Activated naive CD8-positive, alpha-beta T cell treated with anti-CD3 and anti-CD28 coated beads for 36 hours (primary cell): ENCODE measurements at regions not wholly inside any gene's neighbourhood (a gene's known extent, or its start where the extent isn't known, plus 50 kb on each side); places are given as distances from the start of the nearest gene placed in this dataset.
"Not testable (repeated sequence)": the region's sequence is repeated elsewhere in the genome, so short reads cannot be mapped to it uniquely, and the experiment has no call there.

Experiments used
- DNase-seq: peaks from one replicate; pipeline ENCODE4 v3.0.0; 2021
- H3K27ac Mint-ChIP-seq: one replicate; pipeline ENCODE4 v1.8.0; 2022; ENCODE audit warnings: mild to moderate bottlenecking, moderate library complexity, mixed read lengths
- H3K27me3 Mint-ChIP-seq: one replicate; pipeline ENCODE4 v1.8.0; 2022; ENCODE audit warnings: mild to moderate bottlenecking, mixed read lengths
- H3K36me3 Mint-ChIP-seq: one replicate; pipeline ENCODE4 v1.8.0; 2021; ENCODE audit warnings: mild to moderate bottlenecking, mixed read lengths
- H3K4me1 Mint-ChIP-seq: one replicate; pipeline ENCODE4 v1.8.0; 2021; ENCODE audit warnings: mixed read lengths
- H3K4me3 Mint-ChIP-seq: one replicate; pipeline ENCODE4 v1.8.0; 2022; ENCODE audit warnings: mild to moderate bottlenecking, moderate library complexity, mixed read lengths
- H3K9me3 Mint-ChIP-seq: one replicate; pipeline ENCODE4 v1.8.0; 2022; ENCODE audit warnings: mixed read lengths

GRCh38 chr12:127048057-127048456 is 1218.9 kb upstream of the TMEM132C start:
- Mint-ChIP-seq H3K27me3 (no peaks in the 10 kb centered on the region), H3K27ac (no peak overlapping the region)

GRCh38 chr12:127048525-127048924 is 1218.4 kb upstream of the TMEM132C start:
- H3K4me1 Mint-ChIP-seq, H3K27ac Mint-ChIP-seq, DNase-seq, H3K36me3 Mint-ChIP-seq, H3K4me3 Mint-ChIP-seq, H3K9me3 Mint-ChIP-seq, H3K27me3 Mint-ChIP-seq: not testable (repeated sequence)

More at GRCh38 chr12:127048057-127048456, 1218.9 kb upstream of the TMEM132C start:
- no peaks in the 10 kb centered on the region for H3K36me3 Mint-ChIP-seq
- H3K4me1 Mint-ChIP-seq: no peaks in the 10 kb centered on the region
- no peak for DNase-seq
- H3K4me3 Mint-ChIP-seq: no peak overlapping the region
- no peaks in the 10 kb centered on the region for H3K9me3 Mint-ChIP-seq

- Mint-ChIP-seq H3K9me3 (no peaks in the 10 kb centered on the region), H3K36me3 (no peaks in the 10 kb centered on the region), H3K4me1 (no peaks in the 10 kb centered on the region), H3K27me3 (no peaks in the 10 kb centered on the region), H3K27ac (no peak overlapping the region), H3K4me3 (no peak overlapping the region)
- no peak for DNase-seq
Measured at GRCh38 chr12:127051139-127051538, 1215.8 kb upstream of the TMEM132C start.

GRCh38 chr12:127052511-127053232 is 1214.3 kb upstream of the TMEM132C start:
- DNase-seq: no peak
- no peak overlapping the region for H3K4me3 Mint-ChIP-seq
- H3K27ac Mint-ChIP-seq: no peak overlapping the region
- peaks cover 4% of the 10 kb centered on the region for H3K27me3 Mint-ChIP-seq
- H3K4me1 Mint-ChIP-seq: no peaks in the 10 kb centered on the region
- no peaks in the 10 kb centered on the region for H3K36me3 Mint-ChIP-seq
- H3K9me3 Mint-ChIP-seq: no peaks in the 10 kb centered on the region

GRCh38 chr12:127054531-127054930 is 1212.4 kb upstream of the TMEM132C start:
- H3K4me1 Mint-ChIP-seq: no peaks in the 10 kb centered on the region

GRCh38 chr12:127060310-127060847 is 1206.6 kb upstream of the TMEM132C start:
- no peak for DNase-seq
- no peaks in the 10 kb centered on the region for H3K4me1 Mint-ChIP-seq
- H3K36me3 Mint-ChIP-seq: no peaks in the 10 kb centered on the region
- no peak overlapping the region for H3K27ac Mint-ChIP-seq
- no peaks in the 10 kb centered on the region for H3K9me3 Mint-ChIP-seq
- peaks cover 12% of the 10 kb centered on the region for H3K27me3 Mint-ChIP-seq
- no peak overlapping the region for H3K4me3 Mint-ChIP-seq

More at GRCh38 chr12:127054531-127054930, 1212.4 kb upstream of the TMEM132C start:
- H3K4me3 Mint-ChIP-seq: no peak overlapping the region
- no peak overlapping the region for H3K27ac Mint-ChIP-seq
- no peaks in the 10 kb centered on the region for H3K9me3 Mint-ChIP-seq
- peaks cover 10% of the 10 kb centered on the region for H3K27me3 Mint-ChIP-seq
- H3K36me3 Mint-ChIP-seq: no peaks in the 10 kb centered on the region
- DNase-seq: no peak

GRCh38 chr12:127060933-127061332 is 1206.0 kb upstream of the TMEM132C start:
- H3K4me1 Mint-ChIP-seq: no peaks in the 10 kb centered on the region
- no peak overlapping the region for H3K4me3 Mint-ChIP-seq
- H3K36me3 Mint-ChIP-seq: no peaks in the 10 kb centered on the region
- H3K27ac Mint-ChIP-seq: no peak overlapping the region
- no peak for DNase-seq
- H3K27me3 Mint-ChIP-seq: peaks cover 12% of the 10 kb centered on the region
- H3K9me3 Mint-ChIP-seq: no peaks in the 10 kb centered on the region

GRCh38 chr12:127063339-127064072 is 1203.5 kb upstream of the TMEM132C start:
- Mint-ChIP-seq H3K4me3 (no peak overlapping the region), H3K27ac (no peak overlapping the region), H3K4me1 (no peaks in the 10 kb centered on the region), H3K27me3 (peaks cover 8% of the 10 kb centered on the region), H3K9me3 (no peaks in the 10 kb centered on the region), H3K36me3 (no peaks in the 10 kb centered on the region)
- DNase-seq: no peak

- Mint-ChIP-seq H3K4me3 (no peak overlapping the region), H3K27me3 (peaks cover 5% of the 10 kb centered on the region), H3K27ac (no peak overlapping the region), H3K36me3 (no peaks in the 10 kb centered on the region), H3K4me1 (no peaks in the 10 kb centered on the region), H3K9me3 (no peaks in the 10 kb centered on the region)
- DNase-seq: no peak
Measured at GRCh38 chr12:127064207-127064606, 1202.8 kb upstream of the TMEM132C start.

- no peaks in the 10 kb centered on the region for H3K9me3 Mint-ChIP-seq
- H3K4me1 Mint-ChIP-seq: no peaks in the 10 kb centered on the region
- DNase-seq: no peak
- no peak overlapping the region for H3K27ac Mint-ChIP-seq
- H3K36me3 Mint-ChIP-seq: no peaks in the 10 kb centered on the region
- H3K27me3 Mint-ChIP-seq: no peaks in the 10 kb centered on the region
- H3K4me3 Mint-ChIP-seq: no peak overlapping the region
Measured at GRCh38 chr12:127065595-127065994, 1201.4 kb upstream of the TMEM132C start.

- peaks cover 1% of the 10 kb centered on the region for H3K4me1 Mint-ChIP-seq
- H3K9me3 Mint-ChIP-seq: no peaks in the 10 kb centered on the region
Measured at GRCh38 chr12:127070515-127071157, 1196.3 kb upstream of the TMEM132C start.

GRCh38 chr12:127074161-127074560 is 1192.8 kb upstream of the TMEM132C start:
- Mint-ChIP-seq H3K27me3 (peaks cover 23% of the 10 kb centered on the region), H3K4me3 (no peak overlapping the region), H3K9me3 (no peaks in the 10 kb centered on the region), H3K27ac (no peak overlapping the region), H3K36me3 (no peaks in the 10 kb centered on the region), H3K4me1 (peaks cover 1% of the 10 kb centered on the region)
- DNase-seq: no peak

More at GRCh38 chr12:127070515-127071157, 1196.3 kb upstream of the TMEM132C start:
- no peak for DNase-seq
- no peak overlapping the region for H3K4me3 Mint-ChIP-seq
- peaks cover 9% of the 10 kb centered on the region for H3K27me3 Mint-ChIP-seq
- no peak overlapping the region for H3K27ac Mint-ChIP-seq
- no peaks in the 10 kb centered on the region for H3K36me3 Mint-ChIP-seq

GRCh38 chr12:127075981-127076380 is 1191.0 kb upstream of the TMEM132C start:
- H3K36me3 Mint-ChIP-seq: no peaks in the 10 kb centered on the region
- H3K27me3 Mint-ChIP-seq: peaks cover 23% of the 10 kb centered on the region
- no peak overlapping the region for H3K27ac Mint-ChIP-seq
- H3K4me1 Mint-ChIP-seq: peaks cover 1% of the 10 kb centered on the region
- H3K4me3 Mint-ChIP-seq: no peak overlapping the region
- no peak for DNase-seq
- H3K9me3 Mint-ChIP-seq: no peaks in the 10 kb centered on the region

GRCh38 chr12:127077262-127078045 is 1189.5 kb upstream of the TMEM132C start:
- Mint-ChIP-seq H3K27me3 (peaks cover 23% of the 10 kb centered on the region), H3K27ac (no peak overlapping the region)

More at GRCh38 chr12:127077262-127078045, 1189.5 kb upstream of the TMEM132C start:
- no peak for DNase-seq
- Mint-ChIP-seq H3K4me1 (peaks cover 1% of the 10 kb centered on the region), H3K9me3 (no peaks in the 10 kb centered on the region), H3K4me3 (no peak overlapping the region), H3K36me3 (no peaks in the 10 kb centered on the region)
